Choroid plexus epithelial cell (primary cell): ENCODE measurements at regions not wholly inside any gene's neighbourhood (a gene's known extent, or its start where the extent isn't known, plus 50 kb on each side); places are given as distances from the start of the nearest gene placed in this dataset.

ENCODE experiments used
- DNase-seq: peaks from one replicate; pipeline ENCODE4 v3.0.0-alpha.2; 2010; ENCODE audit warnings: low read depth
- H3K4me3 ChIP-seq: 2 replicates; pipeline ENCODE4 v1.5.1; 2011; ENCODE audit warnings: low read depth, mild to moderate bottlenecking, control low read depth, low read length, moderate library complexity
- TF ChIP-seq, protein P1 (sequence below): conservative IDR thresholded peaks from 2 replicates; pipeline ENCODE4 v1.5.1; 2011; ENCODE audit warnings: low read depth, mild to moderate bottlenecking, control low read depth, inconsistent platforms, low read length, moderate library complexity

DNA sequence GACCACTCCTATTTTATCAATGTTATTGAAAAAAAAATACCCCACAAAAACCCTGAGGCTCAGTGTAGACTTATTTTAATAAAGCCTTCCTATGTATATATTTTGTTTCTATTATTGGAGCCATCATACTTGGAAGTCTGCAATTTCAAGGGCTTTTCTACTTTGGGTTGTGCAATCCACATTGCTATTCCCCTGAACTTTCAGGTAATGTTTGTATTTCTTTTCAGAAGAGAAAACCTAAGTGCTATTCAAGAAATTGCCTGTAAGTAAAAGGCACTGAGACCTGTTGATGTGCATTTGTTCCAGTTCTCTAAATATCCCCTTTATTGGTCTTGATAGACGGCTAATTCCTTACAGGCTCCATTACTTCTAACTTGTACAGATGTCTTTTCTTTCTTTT lies 280.7 kb upstream of the RAG2 start:
- TF ChIP-seq, protein P1, sequence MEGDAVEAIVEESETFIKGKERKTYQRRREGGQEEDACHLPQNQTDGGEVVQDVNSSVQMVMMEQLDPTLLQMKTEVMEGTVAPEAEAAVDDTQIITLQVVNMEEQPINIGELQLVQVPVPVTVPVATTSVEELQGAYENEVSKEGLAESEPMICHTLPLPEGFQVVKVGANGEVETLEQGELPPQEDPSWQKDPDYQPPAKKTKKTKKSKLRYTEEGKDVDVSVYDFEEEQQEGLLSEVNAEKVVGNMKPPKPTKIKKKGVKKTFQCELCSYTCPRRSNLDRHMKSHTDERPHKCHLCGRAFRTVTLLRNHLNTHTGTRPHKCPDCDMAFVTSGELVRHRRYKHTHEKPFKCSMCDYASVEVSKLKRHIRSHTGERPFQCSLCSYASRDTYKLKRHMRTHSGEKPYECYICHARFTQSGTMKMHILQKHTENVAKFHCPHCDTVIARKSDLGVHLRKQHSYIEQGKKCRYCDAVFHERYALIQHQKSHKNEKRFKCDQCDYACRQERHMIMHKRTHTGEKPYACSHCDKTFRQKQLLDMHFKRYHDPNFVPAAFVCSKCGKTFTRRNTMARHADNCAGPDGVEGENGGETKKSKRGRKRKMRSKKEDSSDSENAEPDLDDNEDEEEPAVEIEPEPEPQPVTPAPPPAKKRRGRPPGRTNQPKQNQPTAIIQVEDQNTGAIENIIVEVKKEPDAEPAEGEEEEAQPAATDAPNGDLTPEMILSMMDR: no peak
- H3K4me3 ChIP-seq: no peak overlapping the region
- DNase-seq: no peak

DNA sequence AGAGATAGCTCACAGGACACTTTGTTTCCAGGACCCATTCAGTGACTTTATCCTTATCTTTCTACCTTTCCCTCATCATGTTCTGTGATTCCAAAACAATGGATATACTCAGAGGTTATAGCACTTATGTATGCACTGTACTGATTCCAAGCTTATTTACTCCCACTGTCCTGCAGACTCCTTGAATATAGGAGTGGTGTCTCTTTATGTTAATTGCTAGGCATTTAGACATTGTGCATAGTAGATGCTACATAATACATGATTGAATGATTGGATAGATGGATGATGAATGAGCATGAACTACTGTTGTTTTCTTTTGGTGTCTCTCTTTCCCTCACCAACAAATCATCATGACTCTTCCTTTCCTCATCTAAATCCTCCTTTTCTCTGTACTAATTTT lies 279.1 kb upstream of the RAG2 start:
- no peak overlapping the region for H3K4me3 ChIP-seq
- TF ChIP-seq, protein P1: no peak
- DNase-seq: no peak

DNA sequence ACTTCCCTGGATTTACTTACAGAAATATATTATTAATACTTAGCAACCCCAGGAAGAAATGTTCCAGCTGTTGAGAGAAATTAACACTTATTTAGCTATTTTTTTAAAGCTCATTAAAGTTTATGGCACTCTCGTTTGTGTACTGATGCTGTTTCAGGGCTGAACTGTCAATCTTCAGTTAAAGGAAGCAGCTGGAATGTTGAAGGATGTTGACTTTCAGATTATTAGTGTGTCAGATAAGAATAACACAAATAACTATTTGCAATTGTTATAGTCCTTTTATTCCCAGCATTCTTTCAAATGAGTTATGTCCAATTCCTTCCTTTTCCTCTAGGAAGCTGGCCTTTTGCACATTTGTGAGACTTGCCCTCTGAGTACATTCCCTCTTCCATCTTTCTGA lies 278.2 kb upstream of the RAG2 start:
- TF ChIP-seq, protein P1: no peak
- no peak for DNase-seq
- H3K4me3 ChIP-seq: no peak overlapping the region

DNA sequence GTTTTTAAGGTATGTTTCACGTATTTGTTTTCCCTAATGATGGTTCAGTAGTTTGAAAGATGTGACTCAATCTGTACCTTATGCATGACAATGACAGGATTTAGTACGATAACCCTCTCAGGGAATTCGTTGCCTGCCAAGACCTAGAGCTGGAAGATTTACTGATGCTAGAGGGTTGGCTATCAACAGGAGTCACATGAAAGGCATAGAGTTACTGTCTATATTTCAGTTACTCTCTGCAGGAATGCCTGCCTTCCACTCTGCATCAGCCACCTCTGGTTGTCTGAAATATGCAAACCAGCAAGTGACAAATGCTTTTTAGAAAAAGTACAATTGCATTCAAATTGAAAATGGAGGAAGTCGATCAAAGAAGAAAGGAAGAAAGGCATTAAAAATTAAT lies 276.3 kb upstream of the RAG2 start:
- TF ChIP-seq, protein P1: no peak
- H3K4me3 ChIP-seq: no peak overlapping the region
- no peak for DNase-seq

- H3K4me3 ChIP-seq: no peak overlapping the region
- no peak for DNase-seq
- TF ChIP-seq, protein P1: no peak
Observed at GRCh38 chr11:36870361-36870760, 272.3 kb upstream of the RAG2 start.

- H3K4me3 ChIP-seq: no peak overlapping the region
- TF ChIP-seq, protein P1: no peak
- DNase-seq: no peak
Observed at GRCh38 chr11:36868380-36868779, 270.3 kb upstream of the RAG2 start.

DNA sequence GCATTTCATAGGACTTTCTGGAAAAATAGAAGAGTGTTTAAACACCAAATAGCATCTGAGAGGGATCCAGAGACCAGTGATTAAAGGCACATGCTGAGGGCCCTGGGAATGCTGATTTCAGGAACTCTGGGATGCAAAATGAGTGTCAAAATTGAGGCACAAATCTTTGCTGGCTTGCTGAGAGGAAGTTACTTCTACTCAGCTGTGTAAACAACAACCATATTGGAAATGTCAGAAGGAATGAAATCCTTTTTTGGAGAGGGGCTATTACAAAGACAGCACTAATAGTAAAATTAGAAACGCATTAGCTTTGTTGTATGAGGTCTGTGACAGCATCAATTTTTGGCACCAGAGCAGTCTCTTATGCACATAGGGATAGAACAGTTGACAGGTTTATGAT lies 267.8 kb upstream of the RAG2 start:
- no peak for DNase-seq
- no peak overlapping the region for H3K4me3 ChIP-seq
- TF ChIP-seq, protein P1: no peak
